GM23248 (cell line): ENCODE measurements at regions not wholly inside any gene's neighbourhood (a gene's known extent, or its start where the extent isn't known, plus 50 kb on each side); places are given as distances from the start of the nearest gene placed in this dataset.

ENCODE experiments used
- EZH2 ChIP-seq: fragments of 200-600 bp; sonication (generic); IDR thresholded peaks from 2 replicates; pipeline ENCODE4 v1.6.1; 2018; ENCODE audit warnings: antibody characterized with exemption, mild to moderate bottlenecking; ENCODE audit not compliant: insufficient read depth, poor library complexity, severe bottlenecking
- EZH2phosphoT487 ChIP-seq: fragments of 200-600 bp; sonication (generic); IDR thresholded peaks from 2 replicates; pipeline ENCODE4 v1.6.1; 2018; ENCODE audit warnings: antibody characterized with exemption, moderate library complexity, mild to moderate bottlenecking, low read depth; ENCODE audit not compliant: insufficient read depth

DNA sequence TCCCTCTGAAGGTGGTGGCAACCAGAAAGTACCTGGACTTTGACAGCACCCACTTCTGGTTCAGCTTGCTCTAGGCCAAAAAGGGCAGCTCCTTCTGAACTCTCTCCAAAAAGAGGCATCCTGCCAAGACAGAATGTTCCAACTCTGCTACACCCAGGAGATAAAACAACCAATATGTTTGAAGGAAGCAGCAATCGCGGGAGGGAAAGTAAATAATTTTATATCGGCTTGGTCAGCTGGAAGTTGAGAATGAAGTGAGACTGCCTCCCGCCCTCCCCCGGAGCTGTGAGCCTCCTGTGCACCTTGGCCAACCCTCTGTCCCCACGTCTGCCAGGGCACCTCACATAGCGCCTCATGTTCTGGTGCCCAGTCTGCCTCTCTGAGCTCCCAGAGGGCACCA, 130.3 kb upstream of the ATP1A1 start:
- TF ChIP-seq EZH2: no peak
- no peak for TF ChIP-seq EZH2phosphoT487
